Panc1 (cell line): ENCODE measurements at regions not wholly inside any gene's neighbourhood (a gene's known extent, or its start where the extent isn't known, plus 50 kb on each side); places are given as distances from the start of the nearest gene placed in this dataset.

Source experiments
- ATAC-seq: fragments of 200-7000 bp; cut with Tn5 transposase; 2 replicates; pipeline ENCODE4 v1.9.1; 2020; ENCODE audit warnings: mild to moderate bottlenecking, moderate library complexity
- BruUV-seq: library from RNA; stranded (reverse); fragments of 400-500 nt; replicated peaks from 2 replicates; lab custom pipeline; 2021; lab: Mats Ljungman, UMichigan
- CTCF ChIA-PET: fragments of 300-600 bp; sonication (Branson Sonifier 250); formaldehyde crosslinking; loops from one replicate; lab custom pipeline; 2022; ENCODE audit warnings: antibody characterized with exemption; lab: Charles Lee
- POLR2A ChIA-PET: fragments of 300-600 bp; sonication (Branson Sonifier 250); formaldehyde crosslinking; loops from one replicate; lab custom pipeline; 2022; ENCODE audit warnings: antibody characterized with exemption; lab: Charles Lee
- DNase-seq: peaks from one replicate; pipeline ENCODE4 v3.0.0-alpha.2; 2010; ENCODE audit warnings: low read depth, low spot score
- H3K27ac ChIP-seq: 2 replicates; pipeline ENCODE4 v1.5.1; 2011; ENCODE audit warnings: mild to moderate bottlenecking, low read length, inconsistent platforms
- H3K27me3 ChIP-seq: fragments of 200-500 bp; sonication (Bioruptor generic); 2 replicates; pipeline ENCODE4 v1.6.0; 2014; ENCODE audit warnings: low read length, inconsistent platforms; ENCODE audit not compliant: control insufficient read depth, insufficient read depth
- H3K36me3 ChIP-seq: fragments of 200-500 bp; sonication (Bioruptor generic); 2 replicates; pipeline ENCODE4 v1.5.1; 2014; ENCODE audit warnings: inconsistent platforms, mild to moderate bottlenecking, low read length, moderate library complexity; ENCODE audit not compliant: control insufficient read depth, insufficient read depth
- H3K4me1 ChIP-seq: 2 replicates; pipeline ENCODE4 v1.5.1; 2011; ENCODE audit warnings: inconsistent platforms, mild to moderate bottlenecking, low read length, moderate library complexity; ENCODE audit not compliant: control insufficient read depth, insufficient read depth
- H3K4me3 ChIP-seq, 2 experiments: 2 replicates each; pipeline ENCODE4 v1.5.1; 2011 to 2012; ENCODE audit warnings: low read depth in 2 of 2, low read length in 2 of 2, mild to moderate bottlenecking in 2 of 2, inconsistent platforms in 1 of 2, moderate library complexity in 1 of 2
- H3K9me3 ChIP-seq: fragments of 200-500 bp; sonication (Bioruptor generic); 2 replicates; pipeline ENCODE4 v1.5.1; 2014; ENCODE audit warnings: low read depth, mild to moderate bottlenecking, inconsistent platforms, low read length, moderate library complexity; ENCODE audit not compliant: control insufficient read depth, insufficient read depth
- POLR2AphosphoS5 ChIP-seq: IDR thresholded peaks from 2 replicates; pipeline ENCODE4 v1.6.1; 2012; ENCODE audit warnings: mild to moderate bottlenecking, low read depth, low read length, moderate library complexity
- SIN3A ChIP-seq: IDR thresholded peaks from 2 replicates; pipeline ENCODE4 v1.6.1; 2012; ENCODE audit warnings: low read depth, mild to moderate bottlenecking, low read length, moderate library complexity, borderline replicate concordance; ENCODE audit not compliant: insufficient read depth
- TCF7L2 ChIP-seq: IDR thresholded peaks from 2 replicates; pipeline ENCODE4 v1.6.1; 2011; ENCODE audit warnings: mild to moderate bottlenecking, low read depth, low read length, inconsistent platforms
- in situ Hi-C: cut with HindIII; loops from 2 replicates; pipeline ENCODE4 v1.10.0; 2016; ENCODE audit warnings: low sequenced_read_pairs, low pct_unique_long_range_greater_than_20kb
- intact Hi-C: fragments of 100-400 bp; cut with micrococcal nuclease; formaldehyde crosslinking; loops from one replicate; pipeline ENCODE4 v1.10.0; 2022; ENCODE audit not compliant: unreplicated experiment
- TF ChIP-seq, protein P1 (sequence below): fragments of 450-650 bp; IDR thresholded peaks from 2 replicates; pipeline ENCODE4 v1.5.1; 2017; ENCODE audit warnings: mild to moderate bottlenecking
- TF ChIP-seq, protein P2 (sequence below), 2 experiments: IDR thresholded peaks; 2 replicates each; pipeline ENCODE4 v1.6.1; 2011 to 2012; ENCODE audit warnings: low read depth in 2 of 2, control low read depth in 1 of 2, low read length in 1 of 2, mild to moderate bottlenecking in 1 of 2, moderate library complexity in 1 of 2; ENCODE audit not compliant: insufficient read depth in 1 of 2

DNA sequence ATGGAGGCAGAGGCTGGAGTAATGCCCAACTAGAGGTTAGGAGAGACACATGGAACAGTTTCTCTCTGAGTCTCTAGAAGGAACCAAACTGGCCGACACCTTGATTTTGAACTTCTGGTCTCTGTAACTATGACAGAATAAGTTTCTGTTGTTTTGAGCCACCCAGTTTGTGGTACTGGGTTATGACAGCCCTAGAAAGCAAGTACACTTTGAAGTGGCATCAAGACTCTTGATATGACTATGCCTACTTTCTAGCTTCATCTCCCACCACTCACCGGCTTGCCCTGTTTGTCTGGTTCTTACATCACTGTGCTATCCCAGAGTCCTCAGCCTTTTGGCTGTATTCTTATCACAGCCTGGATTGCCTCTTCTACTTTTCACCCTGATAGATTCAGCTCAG is 230.3 kb upstream of the USP24 start:
- POLR2A ChIA-PET = no interaction called here
- intact Hi-C loops (no loop called here), in situ Hi-C loops (no loop called here)
- TF ChIP-seq POLR2AphosphoS5 (no peak), TCF7L2 (no peak)
- TF ChIP-seq, protein P1, sequence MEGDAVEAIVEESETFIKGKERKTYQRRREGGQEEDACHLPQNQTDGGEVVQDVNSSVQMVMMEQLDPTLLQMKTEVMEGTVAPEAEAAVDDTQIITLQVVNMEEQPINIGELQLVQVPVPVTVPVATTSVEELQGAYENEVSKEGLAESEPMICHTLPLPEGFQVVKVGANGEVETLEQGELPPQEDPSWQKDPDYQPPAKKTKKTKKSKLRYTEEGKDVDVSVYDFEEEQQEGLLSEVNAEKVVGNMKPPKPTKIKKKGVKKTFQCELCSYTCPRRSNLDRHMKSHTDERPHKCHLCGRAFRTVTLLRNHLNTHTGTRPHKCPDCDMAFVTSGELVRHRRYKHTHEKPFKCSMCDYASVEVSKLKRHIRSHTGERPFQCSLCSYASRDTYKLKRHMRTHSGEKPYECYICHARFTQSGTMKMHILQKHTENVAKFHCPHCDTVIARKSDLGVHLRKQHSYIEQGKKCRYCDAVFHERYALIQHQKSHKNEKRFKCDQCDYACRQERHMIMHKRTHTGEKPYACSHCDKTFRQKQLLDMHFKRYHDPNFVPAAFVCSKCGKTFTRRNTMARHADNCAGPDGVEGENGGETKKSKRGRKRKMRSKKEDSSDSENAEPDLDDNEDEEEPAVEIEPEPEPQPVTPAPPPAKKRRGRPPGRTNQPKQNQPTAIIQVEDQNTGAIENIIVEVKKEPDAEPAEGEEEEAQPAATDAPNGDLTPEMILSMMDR = no peak
- Histone ChIP-seq H3K4me1 (no peaks in the 10 kb centered on the region), H3K27ac (no peak overlapping the region), H3K4me3 (no peak overlapping the region), H3K9me3 (no peaks in the 10 kb centered on the region), H3K36me3 (no peaks in the 10 kb centered on the region), H3K27me3 (no peaks in the 10 kb centered on the region)
- no peak for DNase-seq
- no TSS peak for BruUV-seq
- no peak for ATAC-seq
- CTCF ChIA-PET = no interaction called here

DNA sequence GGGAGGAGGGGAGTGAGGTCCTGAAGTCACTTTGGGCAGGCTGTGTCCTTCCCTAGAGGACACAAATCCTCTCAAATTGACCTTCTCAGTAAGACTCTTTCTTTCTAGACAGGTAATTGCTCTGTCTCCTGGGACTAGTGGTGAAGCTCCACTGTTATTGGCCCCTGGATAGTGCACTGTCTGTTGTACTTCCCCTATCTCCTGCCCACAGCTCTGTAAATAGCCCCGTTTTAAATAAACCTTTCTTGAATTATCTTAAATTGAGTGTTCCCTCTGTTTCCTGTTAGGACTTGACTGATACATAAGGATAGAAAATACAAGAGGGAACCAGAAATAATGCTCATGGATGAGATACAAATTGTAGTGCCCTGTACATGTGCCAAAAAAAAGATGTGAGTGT is 229.5 kb upstream of the USP24 start:
- Histone ChIP-seq H3K27me3 (no peaks in the 10 kb centered on the region), H3K9me3 (no peaks in the 10 kb centered on the region), H3K27ac (no peak overlapping the region), H3K4me1 (no peaks in the 10 kb centered on the region), H3K4me3 (no peak overlapping the region), H3K36me3 (no peaks in the 10 kb centered on the region)
- in situ Hi-C loops (no loop called here), intact Hi-C loops (no loop called here)
- POLR2A ChIA-PET = no interaction called here
- TF ChIP-seq POLR2AphosphoS5 (no peak), TCF7L2 (no peak), SIN3A (no peak)
- TF ChIP-seq, protein P2, sequence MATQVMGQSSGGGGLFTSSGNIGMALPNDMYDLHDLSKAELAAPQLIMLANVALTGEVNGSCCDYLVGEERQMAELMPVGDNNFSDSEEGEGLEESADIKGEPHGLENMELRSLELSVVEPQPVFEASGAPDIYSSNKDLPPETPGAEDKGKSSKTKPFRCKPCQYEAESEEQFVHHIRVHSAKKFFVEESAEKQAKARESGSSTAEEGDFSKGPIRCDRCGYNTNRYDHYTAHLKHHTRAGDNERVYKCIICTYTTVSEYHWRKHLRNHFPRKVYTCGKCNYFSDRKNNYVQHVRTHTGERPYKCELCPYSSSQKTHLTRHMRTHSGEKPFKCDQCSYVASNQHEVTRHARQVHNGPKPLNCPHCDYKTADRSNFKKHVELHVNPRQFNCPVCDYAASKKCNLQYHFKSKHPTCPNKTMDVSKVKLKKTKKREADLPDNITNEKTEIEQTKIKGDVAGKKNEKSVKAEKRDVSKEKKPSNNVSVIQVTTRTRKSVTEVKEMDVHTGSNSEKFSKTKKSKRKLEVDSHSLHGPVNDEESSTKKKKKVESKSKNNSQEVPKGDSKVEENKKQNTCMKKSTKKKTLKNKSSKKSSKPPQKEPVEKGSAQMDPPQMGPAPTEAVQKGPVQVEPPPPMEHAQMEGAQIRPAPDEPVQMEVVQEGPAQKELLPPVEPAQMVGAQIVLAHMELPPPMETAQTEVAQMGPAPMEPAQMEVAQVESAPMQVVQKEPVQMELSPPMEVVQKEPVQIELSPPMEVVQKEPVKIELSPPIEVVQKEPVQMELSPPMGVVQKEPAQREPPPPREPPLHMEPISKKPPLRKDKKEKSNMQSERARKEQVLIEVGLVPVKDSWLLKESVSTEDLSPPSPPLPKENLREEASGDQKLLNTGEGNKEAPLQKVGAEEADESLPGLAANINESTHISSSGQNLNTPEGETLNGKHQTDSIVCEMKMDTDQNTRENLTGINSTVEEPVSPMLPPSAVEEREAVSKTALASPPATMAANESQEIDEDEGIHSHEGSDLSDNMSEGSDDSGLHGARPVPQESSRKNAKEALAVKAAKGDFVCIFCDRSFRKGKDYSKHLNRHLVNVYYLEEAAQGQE (IDR thresholded peaks at IDR 0.05; ENCODE audit: insufficient read depth in 1 of 2, low read depth in 2 of 2, low read length in 1 of 2) = no peak
- TF ChIP-seq, protein P1 = no peak
- no peak for ATAC-seq
- BruUV-seq = no TSS peak
- no peak for DNase-seq
- CTCF ChIA-PET = no interaction called here
